Amniotic epithelial cell (primary cell): ENCODE measurements at regions not wholly inside any gene's neighbourhood (a gene's known extent, or its start where the extent isn't known, plus 50 kb on each side); places are given as distances from the start of the nearest gene placed in this dataset.
"Not testable (repeated sequence)": the region's sequence is repeated elsewhere in the genome, so short reads cannot be mapped to it uniquely, and the experiment has no call there.

Experiments used
- DNase-seq: peaks from one replicate; pipeline ENCODE4 v3.0.0-alpha.2; 2010; ENCODE audit warnings: low read depth

GRCh38 chr12:131362291-131363211 is 348.3 kb upstream of the SFSWAP start:
- DNase-seq, result no peak

- no peak for DNase-seq
Observed at GRCh38 chr12:131363393-131363792, 347.5 kb upstream of the SFSWAP start.

- DNase-seq, result no peak
Observed at GRCh38 chr12:131363841-131364495, 346.9 kb upstream of the SFSWAP start.

GRCh38 chr12:131364903-131365820 is 345.7 kb upstream of the SFSWAP start:
- DNase-seq, result no peak

GRCh38 chr12:131365821-131366260 is 345.0 kb upstream of the SFSWAP start:
- no peak for DNase-seq

GRCh38 chr12:131366261-131366871 is 344.5 kb upstream of the SFSWAP start:
- DNase-seq, result no peak

DNA sequence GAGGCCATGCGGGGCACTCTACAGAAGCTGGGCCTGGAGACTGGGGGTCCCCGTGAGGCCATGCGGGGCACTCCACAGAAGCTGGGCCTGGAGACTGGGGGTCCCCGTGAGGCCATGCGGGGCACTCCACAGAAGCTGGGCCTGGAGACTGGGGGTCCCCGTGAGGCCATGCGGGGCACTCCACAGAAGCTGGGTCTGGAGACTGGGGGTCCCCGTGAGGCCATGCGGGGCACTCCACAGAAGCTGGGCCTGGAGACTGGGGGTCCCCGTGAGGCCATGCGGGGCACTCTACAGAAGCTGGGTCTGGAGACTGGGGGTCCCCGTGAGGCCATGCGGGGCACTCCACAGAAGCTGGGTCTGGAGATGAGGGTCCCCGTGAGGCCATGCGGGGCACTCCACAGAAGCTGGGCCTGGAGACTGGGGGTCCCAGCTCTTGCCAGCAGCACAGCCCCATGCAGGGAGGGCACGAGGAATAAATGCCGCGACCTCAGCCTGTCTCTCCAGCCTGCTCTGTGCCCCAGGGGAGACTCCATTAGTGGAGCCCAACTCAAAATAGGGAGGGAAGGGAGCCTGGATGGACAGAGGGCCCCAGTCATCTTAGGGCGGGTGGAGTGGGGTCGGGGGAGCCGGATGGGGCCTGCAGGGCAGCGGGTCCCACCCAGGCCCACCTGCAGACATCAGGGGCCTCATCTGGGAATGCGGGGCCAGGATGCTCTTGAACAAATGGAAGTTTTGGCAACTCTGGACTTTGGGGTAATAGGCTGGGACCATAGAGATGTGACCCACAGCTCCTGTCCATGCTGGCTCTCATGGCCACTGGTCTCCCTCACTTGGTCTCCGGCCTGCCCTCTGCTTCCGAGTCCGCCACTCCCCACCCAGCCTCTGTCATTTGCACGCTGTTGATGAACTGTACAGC is 343.6 kb upstream of the SFSWAP start:
- not testable (repeated sequence) for DNase-seq

- DNase-seq, result no peak
Observed at GRCh38 chr12:131367983-131368667, 342.8 kb upstream of the SFSWAP start.

- DNase-seq, result no peak
Observed at GRCh38 chr12:131368668-131369071, 342.2 kb upstream of the SFSWAP start.

GRCh38 chr12:131369094-131369845 is 341.6 kb upstream of the SFSWAP start:
- DNase-seq, result no peak

- no peak for DNase-seq
Observed at GRCh38 chr12:131370321-131370720, 340.6 kb upstream of the SFSWAP start.

- DNase-seq, result no peak
Observed at GRCh38 chr12:131370791-131371347, 340.0 kb upstream of the SFSWAP start.

GRCh38 chr12:131371401-131372170 is 339.3 kb upstream of the SFSWAP start:
- no peak for DNase-seq

- DNase-seq, result no peak
Observed at GRCh38 chr12:131372171-131372475, 338.8 kb upstream of the SFSWAP start.

- DNase-seq, result no peak
Observed at GRCh38 chr12:131372706-131373195, 338.1 kb upstream of the SFSWAP start.

GRCh38 chr12:131375261-131375971 is 335.5 kb upstream of the SFSWAP start:
- no peak for DNase-seq

GRCh38 chr12:131375972-131376345 is 334.9 kb upstream of the SFSWAP start:
- DNase-seq, result no peak
